Endodermal cell (in vitro differentiated cells): ENCODE measurements at regions not wholly inside any gene's neighbourhood (a gene's known extent, or its start where the extent isn't known, plus 50 kb on each side); places are given as distances from the start of the nearest gene placed in this dataset.

Experiments
- DNase-seq: peaks from one replicate; pipeline ENCODE4 v3.0.0-alpha.2; 2017
- H3K27ac ChIP-seq: 2 replicates; pipeline ENCODE4 v1.5.1; 2013; ENCODE audit warnings: mild to moderate bottlenecking, low read depth, low read length, moderate library complexity
- H3K27me3 ChIP-seq: 2 replicates; pipeline ENCODE4 v1.6.1; 2013; ENCODE audit warnings: mild to moderate bottlenecking, low read length, moderate library complexity; ENCODE audit not compliant: insufficient read depth, control insufficient read depth, poor library complexity, severe bottlenecking
- H3K36me3 ChIP-seq: 2 replicates; pipeline ENCODE4 v1.7.0; 2013; ENCODE audit warnings: mild to moderate bottlenecking, low read length, moderate library complexity; ENCODE audit not compliant: control insufficient read depth, insufficient read depth
- H3K4me1 ChIP-seq: one replicate; pipeline ENCODE4 v1.7.0; 2013; ENCODE audit warnings: low read length; ENCODE audit not compliant: control insufficient read depth, insufficient read depth
- H3K4me3 ChIP-seq: 2 replicates; pipeline ENCODE4 v1.5.1; 2013; ENCODE audit warnings: mild to moderate bottlenecking, low read length, moderate library complexity
- H3K9ac ChIP-seq: 2 replicates; pipeline ENCODE4 v1.6.1; 2013; ENCODE audit warnings: mild to moderate bottlenecking, low read length, moderate library complexity; ENCODE audit not compliant: poor library complexity, severe bottlenecking; ENCODE audit errors: extremely low read depth
- H3K9me3 ChIP-seq: 2 replicates; pipeline ENCODE4 v1.6.1; 2013; ENCODE audit warnings: mild to moderate bottlenecking, low read length, moderate library complexity; ENCODE audit not compliant: control insufficient read depth
- H3K27ac Mint-ChIP-seq: 2 replicates; pipeline ENCODE4 v1.8.0; 2020; ENCODE audit warnings: mixed read lengths
- H3K27me3 Mint-ChIP-seq: 2 replicates; pipeline ENCODE4 v1.8.0; 2021; ENCODE audit warnings: mild to moderate bottlenecking, mixed read lengths; ENCODE audit not compliant: insufficient read depth
- H3K36me3 Mint-ChIP-seq: 2 replicates; pipeline ENCODE4 v1.8.0; 2020; ENCODE audit warnings: low read depth, mixed read lengths
- H3K4me1 Mint-ChIP-seq: 2 replicates; pipeline ENCODE4 v1.8.0; 2020; ENCODE audit warnings: mixed read lengths
- H3K4me3 Mint-ChIP-seq: 2 replicates; pipeline ENCODE4 v1.8.0; 2020; ENCODE audit warnings: mild to moderate bottlenecking, moderate library complexity, mixed read lengths
- H3K9me3 Mint-ChIP-seq: 2 replicates; pipeline ENCODE4 v1.8.0; 2020; ENCODE audit warnings: mild to moderate bottlenecking, mixed read lengths
- WGBS, 2 experiments: methylation state at CpG; one replicate each; pipeline versions ENCODE4 v1.1.5 to v1.1.7; 2013; ENCODE audit warnings: missing lambda C conversion rate in 2 of 2, mixed read lengths in 1 of 2; ENCODE audit not compliant: insufficient coverage in 1 of 2, insufficient read length in 1 of 2; 5-methylcytosine and 5-hydroxymethylcytosine counted together
- TF ChIP-seq, protein P1 (sequence below): fragments of 200-600 bp; sonication (generic); conservative IDR thresholded peaks from 2 replicates; pipeline ENCODE4 v1.5.0; 2021; ENCODE audit warnings: antibody characterized with exemption, mild to moderate bottlenecking

DNA sequence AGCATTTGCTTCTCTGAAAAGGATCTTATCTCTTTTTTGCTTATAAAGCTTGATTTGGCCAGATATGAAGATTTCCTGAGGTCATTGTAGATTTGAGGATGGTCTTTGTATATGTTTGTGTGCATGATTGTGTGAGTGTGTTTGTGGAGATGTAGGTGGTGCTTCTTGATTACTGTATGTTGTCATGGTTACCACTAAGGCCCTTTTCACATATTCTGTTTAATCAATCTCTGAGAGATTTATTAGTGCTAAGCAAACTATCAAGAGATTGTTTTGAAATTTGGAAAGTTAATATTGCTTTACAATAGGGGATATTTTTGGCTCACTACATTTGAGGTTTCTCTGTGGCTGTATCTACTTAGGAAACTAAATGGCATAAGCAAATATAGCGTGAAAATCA is 191.7 kb downstream of the S1PR1 start:
- Mint-ChIP-seq H3K4me1 (peaks cover 13% of the 10 kb centered on the region), H3K36me3 (no peaks in the 10 kb centered on the region), H3K27me3 (peaks cover 9% of the 10 kb centered on the region), H3K4me3 (no peak overlapping the region), H3K27ac (no peak overlapping the region), H3K9me3 (peaks cover 3% of the 10 kb centered on the region)
- Histone ChIP-seq H3K27me3 (peaks cover 5% of the 10 kb centered on the region), H3K9ac (no peak overlapping the region), H3K4me1 (no peaks in the 10 kb centered on the region), H3K9me3 (peaks cover 7% of the 10 kb centered on the region), H3K27ac (no peak overlapping the region), H3K36me3 (no peaks in the 10 kb centered on the region), H3K4me3 (no peak overlapping the region)
- DNase-seq, result no peak
- TF ChIP-seq, protein P1, sequence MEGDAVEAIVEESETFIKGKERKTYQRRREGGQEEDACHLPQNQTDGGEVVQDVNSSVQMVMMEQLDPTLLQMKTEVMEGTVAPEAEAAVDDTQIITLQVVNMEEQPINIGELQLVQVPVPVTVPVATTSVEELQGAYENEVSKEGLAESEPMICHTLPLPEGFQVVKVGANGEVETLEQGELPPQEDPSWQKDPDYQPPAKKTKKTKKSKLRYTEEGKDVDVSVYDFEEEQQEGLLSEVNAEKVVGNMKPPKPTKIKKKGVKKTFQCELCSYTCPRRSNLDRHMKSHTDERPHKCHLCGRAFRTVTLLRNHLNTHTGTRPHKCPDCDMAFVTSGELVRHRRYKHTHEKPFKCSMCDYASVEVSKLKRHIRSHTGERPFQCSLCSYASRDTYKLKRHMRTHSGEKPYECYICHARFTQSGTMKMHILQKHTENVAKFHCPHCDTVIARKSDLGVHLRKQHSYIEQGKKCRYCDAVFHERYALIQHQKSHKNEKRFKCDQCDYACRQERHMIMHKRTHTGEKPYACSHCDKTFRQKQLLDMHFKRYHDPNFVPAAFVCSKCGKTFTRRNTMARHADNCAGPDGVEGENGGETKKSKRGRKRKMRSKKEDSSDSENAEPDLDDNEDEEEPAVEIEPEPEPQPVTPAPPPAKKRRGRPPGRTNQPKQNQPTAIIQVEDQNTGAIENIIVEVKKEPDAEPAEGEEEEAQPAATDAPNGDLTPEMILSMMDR, result no peak
- 100% methylated on average over 1 of the region's 1 CpG for WGBS, 2 experiments

DNA sequence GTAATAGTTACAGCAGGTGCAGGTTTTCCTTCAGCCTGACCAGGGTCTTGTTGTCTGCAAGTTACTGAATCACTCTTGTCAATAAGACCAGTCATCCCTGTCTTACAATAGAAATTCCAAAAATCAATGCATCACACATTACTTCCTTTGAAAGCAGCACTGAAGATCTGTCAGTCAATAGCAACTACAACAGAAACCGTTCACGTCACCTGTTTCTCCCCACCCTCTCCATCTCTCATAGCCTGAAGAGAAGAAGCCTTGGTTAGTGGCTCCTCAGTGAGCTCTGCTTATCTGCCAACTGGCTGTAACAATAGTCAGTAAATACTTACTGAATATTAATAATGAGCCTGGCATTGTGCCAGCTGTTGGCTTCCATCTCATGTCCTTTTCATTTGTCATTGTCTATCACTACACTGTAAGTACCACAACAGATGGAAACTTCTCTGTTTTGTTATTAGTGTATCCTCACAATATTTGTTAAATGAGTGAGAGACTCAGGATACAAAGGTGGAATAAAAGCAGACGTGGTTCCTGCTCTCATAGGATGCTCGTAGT is 195.2 kb downstream of the S1PR1 start:
- Histone ChIP-seq H3K27me3 (peaks cover 14% of the 10 kb centered on the region), H3K27ac (no peak overlapping the region), H3K9me3 (no peaks in the 10 kb centered on the region), H3K4me1 (peaks cover 11% of the 10 kb centered on the region), H3K4me3 (no peak overlapping the region), H3K36me3 (no peaks in the 10 kb centered on the region), H3K9ac (no peak overlapping the region)
- peaks cover 20% of the 10 kb centered on the region for H3K4me1 Mint-ChIP-seq
- no peak overlapping the region for H3K4me3 Mint-ChIP-seq
- 89 to 90% methylated on average over 4 of the region's 4 CpGs for WGBS, 2 experiments
- no peaks in the 10 kb centered on the region for H3K36me3 Mint-ChIP-seq
- TF ChIP-seq, protein P1, result no peak
- peaks cover 4% of the 10 kb centered on the region for H3K27me3 Mint-ChIP-seq
- H3K9me3 Mint-ChIP-seq, result no peaks in the 10 kb centered on the region
- no peak for DNase-seq
- no peak overlapping the region for H3K27ac Mint-ChIP-seq

DNA sequence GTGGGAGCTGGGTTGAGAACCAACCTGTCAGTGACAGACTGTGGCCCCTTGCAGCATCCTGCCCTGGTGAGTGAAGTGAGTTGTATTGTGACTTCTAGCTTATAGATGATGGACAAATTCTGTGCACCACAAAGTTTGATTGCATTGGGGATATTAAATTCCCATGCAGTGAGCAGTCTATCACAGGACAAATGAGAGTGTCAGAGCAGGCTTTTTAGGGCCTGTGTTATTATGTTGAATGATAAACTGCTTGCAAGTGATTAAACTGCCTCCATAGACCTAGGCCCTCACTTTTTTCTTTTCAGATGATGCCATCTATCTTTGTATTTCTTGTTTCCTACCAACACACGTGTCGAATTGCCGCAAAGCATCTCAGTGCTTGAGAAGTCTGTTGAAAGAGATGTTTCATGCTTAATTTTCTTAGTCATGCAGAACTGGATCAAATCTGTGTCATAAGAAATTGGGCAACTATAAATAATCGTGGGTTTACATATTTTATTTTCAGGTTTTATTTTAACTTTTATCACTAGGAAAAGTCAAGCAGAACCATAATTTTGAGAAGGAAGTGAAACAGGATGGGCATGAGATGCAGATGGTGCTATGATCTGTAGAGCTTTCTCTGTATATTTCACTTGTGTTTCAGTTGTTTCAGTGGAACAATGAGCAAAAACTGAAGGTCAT is 199.2 kb downstream of the S1PR1 start:
- Mint-ChIP-seq H3K4me1 (peaks cover 20% of the 10 kb centered on the region), H3K9me3 (no peaks in the 10 kb centered on the region), H3K36me3 (no peaks in the 10 kb centered on the region), H3K4me3 (no peak overlapping the region), H3K27ac (no peak overlapping the region), H3K27me3 (peaks cover 9% of the 10 kb centered on the region)
- peaks cover 11% of the 10 kb centered on the region for H3K4me1 ChIP-seq
- TF ChIP-seq, protein P1, result no peak
- 93 to 100% methylated on average over 1 to 4 of the region's 4 CpGs for WGBS, 2 experiments
- no peaks in the 10 kb centered on the region for H3K36me3 ChIP-seq
- DNase-seq, result no peak
- H3K27me3 ChIP-seq, result peaks cover 36% of the 10 kb centered on the region
- no peak overlapping the region for H3K4me3 ChIP-seq
- H3K9me3 ChIP-seq, result no peaks in the 10 kb centered on the region
- no peak overlapping the region for H3K27ac ChIP-seq
- H3K9ac ChIP-seq, result no peak overlapping the region
